Activated CD4-positive, alpha-beta T cell treated with anti-CD3 and anti-CD28 coated beads, Interleukin-2, amount 50 U/mL, for 16 hours (primary cell): ENCODE measurements at regions not wholly inside any gene's neighbourhood (a gene's known extent, or its start where the extent isn't known, plus 50 kb on each side); places are given as distances from the start of the nearest gene placed in this dataset.
"Not testable (repeated sequence)": the region's sequence is repeated elsewhere in the genome, so short reads cannot be mapped to it uniquely, and the experiment has no call there.

ENCODE experiments used
- DNase-seq: peaks from one replicate; pipeline ENCODE4 v3.0.0-alpha.2; 2020

DNA sequence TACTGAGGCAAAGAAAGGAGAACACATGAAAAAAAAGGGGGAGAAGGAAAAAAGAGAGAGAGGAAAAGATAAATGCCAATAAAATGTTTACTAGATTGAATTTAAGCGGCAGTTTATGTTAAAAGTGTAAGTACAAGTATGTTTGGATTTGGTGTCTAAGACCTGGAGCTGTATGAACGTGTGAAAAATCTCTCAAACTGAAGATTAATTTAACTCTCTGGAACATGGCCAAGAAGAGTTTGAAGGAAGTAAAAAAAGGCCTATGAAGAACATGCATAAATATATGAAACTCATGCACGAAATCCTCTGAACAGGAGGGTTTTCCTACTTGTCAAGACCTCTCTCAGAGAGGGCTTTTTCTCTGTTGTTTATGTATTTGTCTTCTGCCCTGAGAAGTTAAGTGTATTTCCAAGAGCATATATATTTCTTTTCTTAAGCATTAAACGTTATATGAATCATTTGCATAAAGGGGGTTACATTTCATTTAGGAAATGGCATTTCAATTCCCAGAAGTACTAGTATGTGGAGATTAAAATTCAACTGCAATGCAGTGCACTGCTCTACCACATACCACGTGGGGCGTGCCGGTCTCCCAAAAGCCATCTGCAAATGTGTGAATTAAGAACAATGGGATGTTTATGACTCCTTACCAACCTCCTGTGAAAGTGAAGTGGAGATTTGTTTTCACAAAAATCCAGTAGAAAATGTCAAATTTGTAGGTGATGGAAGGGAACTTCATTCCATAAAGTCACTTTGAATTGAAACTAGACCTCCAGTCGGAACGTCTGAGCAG lies 281.1 kb upstream of the TRIB2 start:
- no peak for DNase-seq

DNA sequence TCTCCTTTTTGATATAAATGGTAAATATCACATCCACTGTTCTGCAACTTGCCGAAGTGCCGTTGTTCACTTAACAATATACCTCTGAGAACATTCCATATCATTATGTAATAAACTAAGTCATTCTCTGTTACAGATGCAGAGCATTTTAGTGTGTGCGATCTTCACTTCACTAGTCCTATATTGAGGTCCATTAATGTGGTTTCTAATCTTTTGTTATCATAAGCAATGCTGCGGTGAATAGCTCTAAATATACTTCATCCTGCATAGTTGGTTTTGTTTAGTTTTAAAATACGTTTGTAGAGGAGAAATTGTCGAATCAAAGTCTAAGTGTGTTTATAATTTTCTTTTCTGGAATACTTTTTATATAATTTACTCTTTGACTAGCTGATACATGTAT lies 280.3 kb upstream of the TRIB2 start:
- DNase-seq: no peak

DNA sequence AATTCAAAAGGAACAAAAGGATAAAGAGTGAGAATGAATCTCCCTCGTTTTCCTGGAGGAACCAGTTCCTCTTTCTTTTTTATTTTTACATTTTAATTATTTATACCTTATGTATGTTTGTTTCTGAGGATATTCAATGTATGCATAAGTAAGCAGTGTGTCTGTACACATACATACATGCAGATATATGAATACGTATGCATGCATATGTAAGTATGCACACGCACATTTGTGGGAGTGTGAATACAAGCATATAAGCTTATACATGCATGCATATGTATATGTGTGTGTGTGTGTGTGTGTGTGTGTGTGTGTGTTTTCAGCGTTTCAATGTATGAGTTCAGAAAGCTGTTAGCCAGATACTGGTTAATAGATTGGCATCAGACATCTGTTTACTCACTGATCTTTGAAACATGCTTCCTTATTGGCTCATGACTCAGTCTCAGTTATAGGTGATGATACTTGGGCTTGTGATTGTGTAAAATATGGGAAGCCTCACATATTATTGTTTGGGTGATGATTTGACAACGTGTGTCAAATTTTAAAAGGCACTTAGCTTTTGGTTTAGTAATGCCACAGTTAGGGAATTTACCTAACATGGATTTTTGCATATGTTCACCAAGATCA lies 279.7 kb upstream of the TRIB2 start:
- no peak for DNase-seq

DNA sequence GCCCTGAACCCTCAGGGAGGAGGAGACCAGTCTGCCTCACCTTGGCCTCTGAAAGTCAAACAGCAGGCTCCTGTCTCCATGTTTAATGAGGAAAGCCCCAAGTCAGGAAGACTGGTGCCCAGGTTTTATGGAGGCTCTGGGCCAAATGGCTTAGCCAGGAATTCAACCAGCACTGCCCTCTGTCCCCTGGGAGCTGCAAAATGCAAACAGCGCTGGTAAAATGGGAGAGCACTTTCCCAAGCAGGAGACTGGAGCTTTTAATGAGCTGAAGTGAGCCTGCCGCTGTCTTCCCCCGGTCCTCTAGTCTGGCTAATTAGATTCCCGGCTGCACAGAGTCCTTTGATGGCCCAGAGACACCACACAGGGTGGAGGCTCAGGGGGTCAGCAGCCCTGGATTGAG lies 276.0 kb upstream of the TRIB2 start:
- DNase-seq: no peak

DNA sequence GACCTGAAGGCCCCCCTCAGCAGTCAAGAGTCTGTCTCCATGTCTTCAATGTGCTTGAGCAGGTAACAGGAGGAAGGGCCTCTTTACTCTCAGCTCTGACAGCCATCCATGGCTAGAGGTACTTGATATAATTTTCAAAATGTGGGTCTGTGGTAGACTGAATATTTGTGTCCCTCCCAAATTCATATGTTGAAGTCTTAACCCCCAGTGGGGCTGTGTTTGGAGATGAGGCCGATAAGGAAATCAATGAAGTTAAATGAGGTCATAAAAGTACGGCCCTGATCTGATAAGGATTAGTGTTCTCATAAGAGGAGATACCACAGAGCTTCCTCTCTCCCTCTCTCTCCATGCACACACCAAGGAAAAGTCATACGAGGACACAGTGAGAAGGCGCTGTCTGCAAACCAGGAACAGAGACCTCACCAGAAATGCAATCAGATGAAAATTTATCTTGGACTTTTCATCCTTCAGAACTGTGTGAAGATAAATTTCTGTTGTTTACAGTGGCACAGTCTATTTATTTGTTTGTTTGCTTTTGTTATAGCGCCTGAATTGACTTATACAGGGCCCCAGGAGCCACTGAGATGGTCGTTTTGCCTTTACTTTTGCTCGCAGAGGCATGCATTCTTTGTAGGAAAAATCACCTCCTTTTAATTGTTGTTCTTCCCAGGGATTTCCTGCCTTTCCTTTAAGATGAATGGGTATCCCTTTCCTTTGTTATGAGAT lies 274.8 kb upstream of the TRIB2 start:
- no peak for DNase-seq

DNA sequence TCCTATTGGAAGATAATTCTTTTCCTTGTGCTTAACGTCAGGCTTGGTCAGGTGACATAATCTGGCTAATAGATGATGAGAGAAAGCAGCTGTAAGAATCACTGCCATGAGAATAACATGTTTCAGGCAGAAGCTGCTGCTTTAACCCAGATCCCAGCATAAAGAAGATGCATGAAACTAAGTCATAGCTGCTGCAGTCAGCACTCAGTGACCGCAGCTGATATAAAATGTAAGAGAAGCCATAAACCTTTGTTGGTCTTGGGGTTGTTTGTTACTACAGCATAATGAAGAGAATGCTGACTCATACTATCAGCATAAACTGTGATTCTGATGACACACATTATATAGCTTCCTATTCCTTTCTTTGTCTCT lies 274.3 kb upstream of the TRIB2 start:
- DNase-seq: peak; percentile 14

DNA sequence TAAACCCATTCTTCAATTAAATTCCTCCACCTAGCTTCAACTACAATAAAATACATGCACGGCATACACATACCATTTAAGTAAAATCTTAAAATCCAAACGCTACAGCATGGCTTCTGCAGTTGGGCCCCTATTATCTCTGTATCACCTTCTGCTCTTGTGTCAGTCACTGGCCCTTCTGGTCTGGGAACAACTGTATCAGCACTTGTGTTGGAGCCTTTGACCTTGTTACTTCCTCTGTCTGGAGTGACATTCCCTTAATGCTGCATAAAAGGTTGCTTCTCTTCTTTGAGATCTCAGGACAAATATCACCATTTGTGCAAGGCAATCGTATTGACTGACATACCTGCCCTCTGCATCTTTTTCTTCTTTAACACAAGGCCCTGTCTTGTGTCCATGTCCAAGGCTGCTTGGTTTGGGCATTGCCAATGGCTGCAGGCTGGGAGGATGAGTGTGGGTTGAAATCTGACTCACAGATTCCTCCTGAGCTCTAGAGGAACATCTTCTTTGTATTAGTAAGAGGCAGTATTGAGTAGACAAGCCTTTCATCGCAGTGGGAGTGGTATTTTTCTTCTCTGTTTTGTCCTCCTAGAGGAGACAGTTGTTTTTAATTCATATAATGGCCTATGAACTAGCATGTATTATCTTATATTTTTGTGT lies 267.8 kb upstream of the TRIB2 start:
- peak; percentile 16 for DNase-seq

DNA sequence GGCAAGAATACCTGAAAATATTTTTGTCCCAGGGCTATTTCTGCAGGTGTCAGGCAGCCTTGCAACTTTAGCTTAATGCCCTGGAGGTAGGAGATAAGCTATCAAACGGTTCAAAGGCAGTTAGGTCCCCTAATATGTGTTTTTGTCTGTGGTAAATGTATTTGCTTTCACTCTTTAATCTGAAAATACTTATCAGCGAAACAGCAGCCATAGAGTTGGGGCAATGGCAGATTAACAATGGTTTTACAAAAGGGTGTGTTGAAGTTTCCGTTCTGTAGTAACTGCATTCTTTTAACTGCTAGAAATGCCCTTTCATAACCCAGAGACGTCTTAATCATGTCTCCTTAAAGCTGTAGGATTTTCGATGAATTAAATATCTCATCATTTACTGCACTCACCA lies 265.0 kb upstream of the TRIB2 start:
- DNase-seq: no peak

DNA sequence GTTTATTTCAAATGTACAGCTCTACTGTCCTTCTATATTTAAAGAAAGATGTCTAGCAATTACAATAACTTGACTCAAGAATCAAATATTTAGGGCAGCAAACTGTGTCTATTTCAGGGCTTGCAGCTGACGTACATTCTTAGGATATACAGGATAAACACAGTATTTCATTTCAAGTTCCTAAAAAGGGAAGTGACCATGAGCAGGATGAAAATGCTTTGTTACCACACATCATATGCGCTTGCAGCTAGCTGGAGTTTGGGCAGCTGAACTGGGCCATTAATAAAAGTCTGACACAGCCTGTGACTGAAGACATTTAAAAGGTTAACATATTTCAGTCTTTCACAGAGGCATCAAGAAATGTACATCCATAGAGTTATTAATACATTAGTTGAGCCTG lies 264.6 kb upstream of the TRIB2 start:
- DNase-seq: no peak

DNA sequence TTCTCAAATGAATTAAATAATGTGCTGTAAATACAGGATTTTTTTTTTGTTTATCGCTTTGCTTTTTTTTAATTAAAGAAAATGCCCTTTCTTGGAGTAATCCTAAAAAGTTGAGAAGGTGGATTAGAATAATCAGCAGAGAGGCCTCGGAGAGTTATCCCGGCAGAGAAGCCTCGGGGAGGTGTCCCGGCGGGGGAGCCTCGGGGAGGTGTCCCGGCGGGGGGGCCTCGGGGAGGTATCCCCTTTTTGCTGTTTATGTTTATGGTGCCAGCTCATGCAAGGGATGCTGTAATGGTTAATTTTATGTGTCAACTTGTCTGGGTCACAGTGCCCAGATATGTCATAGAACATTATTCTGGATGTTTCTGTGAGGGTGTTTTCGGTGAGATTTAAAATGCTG lies 263.0 kb upstream of the TRIB2 start:
- DNase-seq: no peak

DNA sequence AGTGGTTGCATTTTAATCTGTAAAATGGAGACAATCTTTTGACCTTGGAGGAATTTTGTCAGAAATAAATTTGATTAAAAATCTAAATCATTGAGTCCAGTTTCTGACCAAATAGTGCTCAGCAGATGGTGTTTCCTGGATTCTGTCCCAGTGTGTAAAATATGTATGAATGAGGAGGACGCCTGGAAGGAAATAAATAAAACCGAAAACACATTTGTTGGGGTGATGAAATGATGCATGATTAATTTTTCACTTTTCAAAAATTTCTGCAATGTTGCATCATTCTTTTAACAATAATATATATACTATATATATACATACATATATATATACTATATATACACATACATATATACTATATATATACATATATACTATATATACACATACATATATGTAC lies 261.1 kb upstream of the TRIB2 start:
- DNase-seq: no peak

DNA sequence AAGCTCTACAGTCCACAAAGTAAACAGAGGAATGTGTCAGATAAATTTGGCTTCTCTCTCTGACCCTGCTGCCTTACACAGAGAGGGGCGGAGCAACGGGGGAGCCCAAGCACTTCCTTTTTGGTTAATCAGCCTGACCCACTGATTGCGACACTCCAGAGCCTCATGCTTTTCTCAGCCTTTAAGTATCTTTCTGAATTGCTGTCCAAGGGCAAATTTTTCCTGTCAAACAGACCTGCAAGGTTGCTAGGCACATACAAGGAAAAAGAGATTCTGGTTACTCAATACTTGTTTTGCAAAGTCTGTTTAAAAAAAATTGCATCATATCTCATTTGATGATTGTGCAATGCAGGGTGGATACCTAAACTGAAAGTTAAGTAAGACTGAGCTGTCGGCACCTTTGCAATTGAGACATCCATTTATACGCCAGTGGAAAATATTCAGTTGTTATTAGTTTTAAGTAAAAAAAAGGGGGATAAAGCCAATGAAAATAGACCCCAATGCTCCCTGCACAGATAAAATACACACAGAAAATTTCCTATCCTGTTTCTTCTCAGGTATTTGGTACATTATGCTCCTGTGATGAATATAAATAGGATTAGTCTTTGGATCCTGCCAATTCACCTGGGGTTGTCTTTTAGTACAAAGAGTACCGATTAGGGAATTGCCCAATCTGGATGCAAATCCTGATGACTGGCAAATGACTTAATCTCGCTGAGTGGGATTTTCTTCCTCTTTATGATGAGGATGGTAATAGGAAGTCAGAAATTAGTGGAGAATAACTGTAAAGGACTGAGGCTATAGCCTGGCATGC lies 260.2 kb upstream of the TRIB2 start:
- peak; percentile 84 for DNase-seq

DNA sequence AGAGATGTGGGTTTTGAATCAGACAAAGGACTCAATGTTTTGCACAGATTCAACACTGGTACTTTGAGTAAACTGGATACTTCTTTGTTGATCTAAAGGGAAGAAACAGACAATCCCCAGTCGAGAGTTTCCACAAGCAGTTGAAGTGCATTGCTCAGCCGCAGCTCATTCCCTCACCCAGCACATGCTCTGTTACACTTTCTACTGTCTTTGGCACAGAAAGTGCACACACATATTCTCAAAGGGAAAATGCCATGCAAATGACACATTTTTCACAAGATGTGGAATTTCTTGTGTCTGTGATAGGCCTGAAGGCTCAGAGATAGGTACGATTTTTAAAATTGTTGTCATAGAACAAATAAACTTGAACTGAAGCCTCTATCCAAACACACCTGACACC lies 258.9 kb upstream of the TRIB2 start:
- DNase-seq: no peak

DNA sequence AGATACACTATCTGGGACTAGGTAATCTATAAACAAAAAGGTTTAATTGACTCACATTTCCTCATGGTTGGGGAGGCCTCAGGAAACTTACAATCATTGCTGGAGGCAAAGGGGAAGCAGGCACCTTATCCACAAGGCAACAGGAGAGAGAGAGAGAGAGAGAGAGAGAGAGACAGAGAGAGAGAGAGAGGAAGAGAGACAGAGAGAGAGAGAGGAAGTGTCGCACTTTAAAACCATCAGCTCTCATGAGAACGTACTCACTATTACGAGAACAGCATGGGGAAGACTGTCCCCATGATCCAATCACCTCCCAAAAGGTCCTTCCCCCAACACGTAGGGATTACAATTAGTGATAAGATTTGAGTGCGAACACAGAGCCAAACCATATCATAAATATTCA lies 253.5 kb upstream of the TRIB2 start:
- no peak for DNase-seq

DNA sequence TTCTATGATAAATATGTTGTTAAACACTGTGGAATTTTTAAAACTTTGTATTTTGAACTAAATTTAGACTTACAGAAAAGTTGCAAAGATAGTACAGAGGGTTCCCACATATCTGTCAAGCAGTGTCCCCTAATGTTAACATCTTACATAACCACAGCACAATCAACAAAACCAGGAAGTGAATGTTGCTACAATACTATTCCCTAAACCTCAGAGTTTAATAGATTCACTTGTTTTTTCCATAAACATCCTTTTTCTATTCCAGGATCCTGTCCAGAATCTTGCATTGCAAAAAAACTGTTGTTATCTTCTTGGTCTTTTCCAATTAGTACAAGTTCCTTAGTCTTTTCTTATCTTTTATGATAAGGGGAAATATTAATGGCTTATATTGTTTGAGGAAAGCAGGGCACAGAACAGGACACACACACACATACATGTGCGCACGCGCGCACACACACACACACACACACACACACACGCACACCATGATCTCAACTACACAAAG lies 251.1 kb upstream of the TRIB2 start:
- no peak for DNase-seq

DNA sequence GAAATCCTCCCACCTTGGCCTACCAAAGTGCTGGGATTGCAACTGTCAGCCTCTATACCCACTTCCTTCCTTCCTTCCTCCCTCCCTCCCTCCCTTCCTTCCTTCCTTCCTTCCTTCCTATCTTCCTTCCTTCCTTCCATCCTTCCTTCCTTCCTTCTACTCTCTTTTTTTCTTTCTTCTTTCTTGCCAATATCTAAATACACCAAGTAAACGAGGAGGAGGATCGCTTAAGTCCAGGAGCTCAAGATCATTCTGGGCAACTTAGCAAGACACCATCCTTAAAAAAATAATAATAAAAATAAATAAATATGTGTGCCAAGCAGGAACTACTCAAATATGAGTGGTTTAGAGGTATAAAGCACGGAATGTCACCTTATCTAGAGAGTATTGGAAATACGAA lies 249.4 kb upstream of the TRIB2 start:
- no peak for DNase-seq

DNA sequence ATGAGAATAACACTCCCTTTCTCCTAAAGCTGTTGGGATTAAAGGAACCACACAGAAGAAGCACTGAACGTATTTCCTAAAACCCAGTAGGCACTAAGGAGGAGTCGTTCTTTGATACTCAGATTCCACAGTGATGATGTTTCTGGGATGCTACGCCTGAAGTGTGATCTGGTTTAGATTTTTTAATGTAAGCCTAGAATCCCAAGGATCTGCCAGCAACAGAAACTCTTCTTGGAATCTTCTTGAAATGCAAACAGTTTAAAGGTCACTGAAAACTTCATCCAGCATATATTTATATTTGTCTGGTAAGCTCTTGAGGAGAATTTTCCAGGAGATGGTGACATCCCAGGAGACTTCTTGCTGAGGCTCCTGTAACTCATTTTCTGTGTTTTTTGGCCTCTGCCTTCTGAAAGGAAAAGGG lies 247.6 kb upstream of the TRIB2 start:
- DNase-seq: no peak

DNA sequence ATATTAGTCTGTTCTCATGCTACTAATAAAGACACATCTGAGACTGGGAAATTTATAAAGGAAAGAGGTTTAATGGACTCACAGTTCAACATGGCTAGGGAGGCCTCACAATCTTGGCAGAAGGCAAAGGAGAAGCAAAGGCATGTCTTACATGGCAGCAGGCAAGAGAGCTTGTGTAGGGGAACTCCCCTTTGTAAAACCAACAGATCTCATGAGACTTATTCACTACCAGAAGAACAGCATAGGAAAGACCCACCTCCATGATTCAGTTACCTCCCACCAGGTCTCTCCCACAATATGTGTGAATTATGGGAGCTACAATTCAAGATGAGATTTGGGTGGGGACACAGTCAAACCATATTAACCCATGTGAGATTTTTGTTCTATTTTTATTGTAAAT lies 244.5 kb upstream of the TRIB2 start:
- DNase-seq: not testable (repeated sequence)

DNA sequence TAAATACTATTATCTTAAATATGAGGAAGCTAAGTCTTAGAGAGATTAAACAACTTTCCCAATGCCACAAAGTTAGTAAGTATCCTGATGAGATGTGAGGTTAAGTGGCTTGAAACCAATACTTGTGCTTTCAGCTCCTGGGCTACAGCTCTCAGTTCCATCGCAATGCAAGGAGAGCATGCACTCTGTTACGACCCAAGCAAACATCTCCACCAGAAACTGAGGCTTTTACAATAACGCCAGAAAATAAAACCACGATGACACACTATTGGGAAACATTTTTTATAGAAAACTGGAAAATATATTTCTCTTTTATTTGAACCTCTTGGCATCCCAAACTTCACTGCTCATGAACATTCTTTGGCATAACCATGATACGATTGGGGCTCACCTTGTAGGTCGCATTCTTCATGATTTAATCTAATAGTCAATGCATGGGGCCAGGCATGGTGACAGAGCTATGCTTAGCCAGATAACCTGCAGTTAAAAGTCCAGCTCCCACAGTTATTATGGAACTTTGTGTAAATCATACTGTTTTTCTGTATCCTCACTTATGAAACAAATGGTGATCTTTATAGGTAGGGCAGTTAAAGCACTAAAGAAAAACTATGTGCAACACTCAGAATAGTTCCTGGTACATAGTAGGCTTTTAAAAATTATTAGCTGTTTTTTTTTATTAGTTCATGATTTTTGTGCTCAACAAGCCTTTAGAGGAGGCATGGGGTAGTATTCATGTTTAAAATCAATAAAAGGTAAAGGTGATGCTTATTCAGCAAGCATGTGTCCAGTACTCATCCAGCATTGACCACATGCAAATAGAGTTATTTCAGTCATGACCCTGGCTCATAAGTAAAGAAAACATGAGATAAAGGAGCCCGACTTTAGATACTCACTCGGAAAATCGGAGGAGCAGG lies 238.3 kb upstream of the TRIB2 start:
- no peak for DNase-seq

DNA sequence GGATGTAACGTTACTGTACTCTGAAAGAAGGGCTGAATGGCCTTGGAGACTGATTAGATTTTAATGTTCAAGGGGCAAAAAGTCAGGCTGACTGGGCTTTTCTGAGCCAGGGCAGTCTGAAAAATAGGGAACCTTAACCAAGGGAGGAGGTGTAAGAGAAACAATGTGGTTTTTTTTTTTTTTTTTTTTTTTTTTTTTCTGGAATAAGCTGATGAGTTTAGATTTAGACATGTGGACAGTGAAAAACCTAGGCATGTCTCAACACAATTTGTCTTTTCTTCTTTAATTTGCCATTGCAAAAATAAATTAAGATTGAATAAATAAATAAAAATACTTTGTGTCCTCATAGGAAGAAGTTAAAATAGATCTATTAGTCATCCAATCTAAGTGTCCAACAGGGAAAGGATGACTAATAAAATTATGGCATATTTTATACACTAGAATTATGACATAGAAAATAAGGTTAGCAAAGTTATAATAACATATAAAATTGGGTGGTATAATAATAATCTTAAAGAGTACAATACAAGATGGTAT lies 237.6 kb upstream of the TRIB2 start:
- DNase-seq: no peak

DNA sequence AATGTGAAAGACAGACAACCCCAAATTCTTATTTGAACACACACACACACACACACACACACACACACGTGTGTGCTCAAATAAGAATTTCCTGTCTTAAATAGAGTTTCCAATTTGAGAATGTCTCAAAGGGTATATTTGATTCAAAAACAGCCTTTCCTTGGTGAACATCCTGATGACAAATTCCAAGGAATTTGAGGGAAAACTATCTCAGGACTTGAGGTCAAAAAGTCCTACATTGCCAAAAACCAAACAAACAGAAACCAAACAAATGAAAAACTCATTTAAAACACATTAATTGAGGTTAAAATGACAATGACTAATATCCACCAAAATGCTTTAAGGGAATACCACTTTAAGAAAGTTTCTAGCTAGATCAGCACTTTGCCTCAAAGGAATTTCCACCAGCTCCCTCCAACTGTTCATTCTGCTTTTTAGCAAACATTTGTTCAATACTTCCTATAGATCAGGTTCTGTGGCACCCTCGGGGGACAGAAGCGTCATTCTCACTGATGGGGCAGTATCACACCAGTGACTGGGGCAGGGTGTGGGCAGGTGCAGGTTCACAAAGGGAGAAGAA lies 232.1 kb upstream of the TRIB2 start:
- no peak for DNase-seq
